ENCODE measurements at regions not wholly inside any gene's neighbourhood (a gene's known extent, or its start where the extent isn't known, plus 50 kb on each side); places are given as distances from the start of the nearest gene placed in this dataset.

DNA sequence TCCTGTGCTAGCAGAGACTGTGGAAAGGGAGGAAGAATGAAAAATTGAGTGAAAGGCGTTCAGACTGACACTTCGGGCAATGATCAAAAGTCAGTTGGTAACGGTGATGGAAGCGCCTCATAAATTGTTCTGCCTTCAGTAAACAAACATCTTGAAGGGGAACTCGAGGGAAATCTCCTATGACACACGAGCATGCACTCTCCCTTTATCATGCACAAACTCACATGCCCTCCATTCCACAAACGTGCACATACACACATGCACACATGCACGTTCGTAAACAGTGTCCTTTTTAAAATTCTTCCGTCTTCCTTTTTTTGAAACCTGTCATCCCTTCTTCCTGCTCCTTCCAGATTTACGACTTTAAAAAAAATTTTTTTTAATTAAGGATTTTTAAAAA is 77.8 kb upstream of the TMEM45B start:
- TF ChIP-seq SMC3 (IDR thresholded peaks at IDR 0.05; ENCODE audit: low read depth, low read length) (no peak), RAD21 (IDR thresholded peaks at IDR 0.05; ENCODE audit: low read length) (no peak), POLR2A (IDR thresholded peaks at IDR 0.05; ENCODE audit: low read depth, low read length) (no peak)
- Histone ChIP-seq H2BK5ac (ENCODE audit: low read depth, low read length, poor library complexity, severe bottlenecking) (no peak overlapping the region), H3K27me3 (ENCODE audit: control insufficient read depth, insufficient read depth, low read length) (peaks cover 2% of the 10 kb centered on the region), H2BK120ac (ENCODE audit: low read depth, low read length) (no peak overlapping the region), H2BK15ac (ENCODE audit: low read depth, low read length) (no peak overlapping the region), H3K14ac (replicated peaks; ENCODE audit: low read depth, low read length) (no peak overlapping the region), H3K4ac (ENCODE audit: low read depth, low read length) (no peak overlapping the region), H3K9me1 (ENCODE audit: insufficient read depth, low read length) (no peaks in the 10 kb centered on the region), H3K18ac (ENCODE audit: low read depth, low read length) (no peak overlapping the region), H3K23ac (ENCODE audit: low read depth, low read length) (no peak overlapping the region), H3K27ac (ENCODE audit: insufficient read depth, low read length) (no peak overlapping the region), H3K36me3 (ENCODE audit: control insufficient read depth, insufficient read depth, low read length) (no peaks in the 10 kb centered on the region), H2BK20ac (ENCODE audit: low read depth, low read length) (no peak overlapping the region), H3K4me2 (ENCODE audit: low read depth, low read length) (no peak overlapping the region), H3K56ac (ENCODE audit: extremely low read depth, insufficient read depth, low read length) (no peak overlapping the region), H4K20me1 (ENCODE audit: insufficient read depth, low read length) (no peaks in the 10 kb centered on the region), H3K4me3 (ENCODE audit: insufficient read depth, low read depth, low read length) (no peak overlapping the region), H3K9ac (ENCODE audit: low read depth, low read length) (no peak overlapping the region), H2AK5ac (ENCODE audit: low read depth, low read length) (no peak overlapping the region), H3K4me1 (ENCODE audit: control insufficient read depth, insufficient read depth, low read length) (no peaks in the 10 kb centered on the region), H2AFZ (replicated peaks; ENCODE audit: low read length, poor library complexity) (no peak overlapping the region), H4K8ac (ENCODE audit: low read depth in 2 of 2, low read length in 2 of 2) (no peak overlapping the region), H3K79me1 (ENCODE audit: low read depth in 1 of 2, low read length in 2 of 2) (no peaks in the 10 kb centered on the region), H2AK9ac (replicated peaks; ENCODE audit: low read depth, low read length, poor library complexity) (no peak overlapping the region), H4K5ac (ENCODE audit: low read depth, low read length) (no peak overlapping the region), H4K91ac (ENCODE audit: insufficient read depth, low read depth, low read length) (no peak overlapping the region), H3K9me3 (ENCODE audit: control insufficient read depth, insufficient read depth, low read length) (no peaks in the 10 kb centered on the region)
- WGBS, 2 experiments (ENCODE audit: extremely low coverage in 2 of 2, insufficient read length in 1 of 2) = 0% methylated on average over 2 of the region's 11 CpGs; no CpG with 5 or more reads in 1 of the 2 experiments
- in situ Hi-C loops (cut with MboI; ENCODE audit: low sequenced_read_pairs) = loop anchor here (25.0 kb wide), 1 partner anchor 626 kb away; no protein-coding TSS in a partner anchor
- dilution Hi-C loops (cut with HindIII; ENCODE audit: low sequenced_read_pairs, unreplicated experiment) = no loop called here
- BruUV-seq (replicated peaks) = no TSS peak
- ChIA-PET POLR2A (ENCODE audit: unreplicated experiment) (no interaction called here), CTCF (interaction anchor here (0.8 kb wide), 1 partner anchor 13 kb away, joined by 3 read pairs; no protein-coding TSS in a partner anchor)
- ATAC-seq (ENCODE audit: low read depth) = no peak
- intact Hi-C loops (cut with micrococcal nuclease) = no loop called here
- DNase-seq = no peak

Measured in IMR-90 (cell line).